HG02973 (cell line): ENCODE measurements at regions not wholly inside any gene's neighbourhood (a gene's known extent, or its start where the extent isn't known, plus 50 kb on each side); places are given as distances from the start of the nearest gene placed in this dataset.
"Not testable (repeated sequence)": the region's sequence is repeated elsewhere in the genome, so short reads cannot be mapped to it uniquely, and the experiment has no call there.

ENCODE experiments used
- ATAC-seq: cut with Tn5 transposase; IDR thresholded peaks from one replicate; pipeline ENCODE4 v1.9.1; 2021; ENCODE audit warnings: moderate library complexity; ENCODE audit not compliant: unreplicated experiment

DNA sequence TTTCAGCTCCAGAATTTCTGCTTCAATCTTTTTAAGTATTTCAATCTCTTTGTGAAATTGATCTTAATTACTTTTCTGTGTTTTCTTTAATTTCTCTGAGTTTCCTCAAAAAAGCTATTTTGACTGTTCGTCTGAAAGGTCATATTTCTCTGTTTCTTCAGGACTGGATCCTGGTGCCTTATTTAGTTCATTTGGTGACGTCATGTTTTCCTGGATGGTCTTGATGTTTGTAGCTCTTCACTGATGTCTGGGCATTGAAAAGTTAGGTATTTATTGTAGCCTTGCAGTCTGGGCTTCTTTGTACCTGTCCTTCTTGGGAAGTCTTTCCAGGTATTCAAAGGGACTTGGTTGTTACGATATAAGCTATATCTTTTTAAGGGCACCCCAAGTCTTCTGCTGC, 998.7 kb downstream of the NCAM2 start:
- no peak for ATAC-seq

DNA sequence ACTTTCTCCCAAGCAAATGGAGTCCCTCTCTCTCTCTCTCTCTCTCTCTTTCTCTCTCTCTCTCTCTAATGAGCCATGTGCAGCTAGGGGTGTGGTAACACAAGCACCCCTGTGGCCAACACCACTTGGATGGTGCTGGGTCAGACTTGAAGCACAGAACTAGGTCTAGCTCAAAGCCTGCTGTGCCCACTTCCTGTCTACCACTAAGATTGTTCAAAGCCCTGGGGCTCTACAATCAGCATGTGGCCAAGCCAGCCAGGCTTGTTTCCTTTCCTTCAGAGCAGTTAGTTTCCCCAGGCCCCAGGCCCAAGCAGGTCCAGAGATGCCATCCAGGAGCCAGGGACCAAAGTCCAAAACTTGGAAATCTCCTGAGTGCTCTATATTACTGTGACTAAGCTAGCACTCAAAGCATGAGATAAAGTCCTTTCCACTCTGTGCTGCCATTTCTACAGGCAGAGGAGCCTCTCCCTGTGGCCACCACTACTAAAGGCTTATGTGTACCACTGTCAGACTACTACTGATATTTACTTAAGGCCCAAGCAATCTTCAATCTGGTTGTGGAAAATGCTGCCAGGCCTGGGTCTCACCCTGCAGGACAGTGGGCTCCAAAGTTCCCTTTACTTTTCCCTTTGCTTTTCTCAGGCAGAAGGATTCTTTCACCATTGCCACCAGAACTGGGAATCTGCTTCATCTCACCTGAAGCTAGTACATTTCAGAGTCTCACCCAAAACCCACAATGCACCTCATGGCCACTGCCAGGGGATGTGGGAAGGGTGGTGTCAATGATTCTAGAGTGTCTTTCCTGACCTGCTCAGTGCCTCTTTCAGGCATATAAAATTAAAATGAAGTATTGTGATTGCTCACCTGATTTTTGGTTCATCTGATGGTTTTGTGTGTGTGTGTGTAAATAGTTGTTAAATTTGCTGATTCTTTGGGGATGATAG, 999.5 kb downstream of the NCAM2 start:
- ATAC-seq, result no peak

DNA sequence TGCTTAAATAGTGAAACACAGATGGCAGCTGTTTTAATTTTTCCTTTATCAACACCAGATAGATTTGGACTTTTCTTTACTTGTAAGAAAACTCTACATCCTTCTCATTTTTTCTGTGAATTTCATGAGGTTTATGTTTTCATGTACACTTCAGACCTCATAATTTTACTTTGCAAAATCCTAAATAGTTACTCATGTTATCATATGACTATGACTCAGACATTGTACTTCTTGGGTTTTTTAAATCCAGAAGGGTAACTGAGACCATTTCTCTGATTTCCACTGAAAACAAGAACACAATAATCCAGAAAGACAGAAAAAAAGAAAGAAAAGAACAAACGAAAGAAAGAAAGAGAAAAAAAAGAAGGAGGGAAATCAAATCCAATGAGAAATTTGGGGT, 1021.6 kb downstream of the NCAM2 start:
- ATAC-seq, result no peak

DNA sequence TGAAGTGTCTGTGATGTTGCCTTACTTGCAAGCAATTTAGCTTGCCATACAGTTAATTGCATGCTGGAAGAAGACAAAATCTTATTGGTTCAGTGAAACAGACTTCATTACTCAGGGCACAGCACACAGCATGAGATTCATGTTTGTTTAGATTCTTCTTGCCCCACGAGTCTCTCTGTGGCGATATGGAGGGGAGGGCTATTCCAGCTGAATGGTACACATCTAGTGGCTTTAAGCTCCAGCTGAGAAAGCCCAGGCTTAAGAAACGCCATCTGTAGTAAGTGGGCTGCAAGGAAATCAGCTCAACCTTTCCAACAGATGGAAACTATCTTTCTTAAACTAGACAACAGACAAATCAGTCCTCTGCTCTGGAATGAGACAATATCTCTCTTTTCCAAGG, 1022.0 kb downstream of the NCAM2 start:
- ATAC-seq, result no peak

DNA sequence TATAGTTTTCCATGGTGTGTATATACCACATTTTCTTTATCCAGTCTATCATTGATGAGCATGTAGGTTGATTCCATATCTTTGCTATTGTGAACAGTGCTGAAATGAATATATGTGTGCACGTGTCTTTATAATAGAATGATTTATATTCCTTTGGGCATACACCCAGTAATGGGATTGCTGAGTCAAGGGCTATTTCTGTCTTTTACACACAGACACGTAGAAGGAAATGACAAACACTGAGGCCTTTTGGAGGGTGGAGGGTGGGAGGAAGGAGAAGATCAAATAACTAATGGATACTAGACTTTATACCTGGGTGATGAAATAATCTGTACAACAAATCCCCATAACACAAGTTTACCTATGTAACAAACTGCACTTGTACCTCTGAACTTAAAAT, 1025.7 kb downstream of the NCAM2 start:
- ATAC-seq, result not testable (repeated sequence)

DNA sequence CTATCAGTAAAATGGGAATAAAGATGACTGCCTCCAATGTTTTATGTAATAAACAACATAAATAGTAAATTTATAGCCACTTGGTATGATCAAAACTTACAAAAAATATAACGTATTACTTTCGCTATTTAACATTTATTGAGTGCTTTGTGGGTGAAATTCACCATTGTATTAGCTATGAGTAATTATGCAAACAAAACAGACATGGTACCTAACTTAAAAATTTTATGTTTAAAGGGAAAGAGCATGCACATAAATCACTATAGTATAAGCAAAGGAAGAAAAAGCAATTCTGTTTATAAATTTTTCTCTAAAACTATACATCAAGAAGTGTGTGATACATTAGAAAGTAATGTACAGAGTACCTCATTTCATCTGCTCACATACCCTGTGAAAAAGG, 1046.2 kb downstream of the NCAM2 start:
- no peak for ATAC-seq

DNA sequence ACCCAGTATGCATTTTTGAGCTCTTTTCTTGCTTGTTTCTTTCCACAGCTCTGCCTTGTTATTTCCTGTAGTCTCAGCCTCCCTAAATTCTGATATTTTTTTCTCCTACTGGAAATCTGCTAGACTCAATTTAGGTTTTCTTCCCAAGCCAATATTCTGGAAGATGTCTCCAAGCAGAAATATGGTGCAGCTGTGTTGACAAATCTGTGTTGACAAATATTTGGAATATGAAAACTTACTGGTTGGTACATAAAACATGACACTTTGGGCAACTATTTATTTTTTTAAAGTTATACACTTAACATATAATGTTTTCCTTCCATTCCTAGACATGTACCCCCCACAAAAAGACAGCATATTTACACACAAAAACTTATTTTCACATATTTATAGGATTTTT, 1048.4 kb downstream of the NCAM2 start:
- no peak for ATAC-seq

DNA sequence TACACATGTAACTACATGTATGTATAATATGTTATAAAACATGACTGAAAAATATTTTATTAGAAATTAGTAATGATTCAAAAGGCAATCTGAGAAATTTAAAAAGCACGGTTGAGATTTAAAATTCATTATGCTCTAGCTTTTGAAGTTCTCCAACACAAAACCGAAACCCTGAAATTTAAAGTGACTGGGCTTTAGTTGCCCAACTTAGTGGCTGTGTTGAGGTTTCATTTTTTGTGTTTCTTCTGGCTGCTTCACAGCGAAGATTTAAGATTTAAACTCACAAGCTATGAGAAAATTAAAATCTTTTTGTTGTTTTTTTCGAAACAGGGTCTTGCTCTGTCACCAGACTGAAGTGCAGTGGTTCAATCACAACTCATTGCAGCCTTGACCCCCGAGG, 1058.7 kb downstream of the NCAM2 start:
- no peak for ATAC-seq

DNA sequence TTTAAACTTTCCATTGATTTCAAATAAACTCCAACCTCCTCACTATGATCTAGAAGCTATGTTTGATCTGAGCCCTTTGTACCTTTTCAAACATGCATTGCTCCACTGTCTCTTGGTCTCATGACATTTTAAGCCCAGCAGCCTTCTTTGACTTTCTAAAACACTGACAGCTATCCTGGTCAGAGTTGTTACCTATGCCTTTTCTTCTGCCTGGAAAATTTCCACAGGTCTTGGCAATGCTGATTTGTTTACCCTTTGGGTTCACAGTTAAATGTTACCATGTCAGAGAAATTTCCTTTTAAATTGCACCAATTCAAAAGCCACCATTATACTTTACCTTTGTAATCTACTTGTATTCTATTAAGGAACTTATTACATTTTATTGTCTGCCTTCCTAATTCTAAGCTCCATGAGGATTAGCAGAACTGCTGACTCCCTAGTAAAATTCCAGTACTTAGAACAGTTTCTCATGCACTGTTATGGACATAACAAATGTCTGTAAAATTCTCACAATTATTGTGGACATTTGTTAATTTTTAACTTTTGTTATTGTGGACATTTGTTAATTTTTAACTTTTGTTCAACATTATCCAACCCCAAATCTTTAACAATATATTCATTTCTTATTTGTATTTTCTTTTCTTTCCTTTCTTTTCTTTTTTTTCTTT, 1064.4 kb downstream of the NCAM2 start:
- no peak for ATAC-seq

DNA sequence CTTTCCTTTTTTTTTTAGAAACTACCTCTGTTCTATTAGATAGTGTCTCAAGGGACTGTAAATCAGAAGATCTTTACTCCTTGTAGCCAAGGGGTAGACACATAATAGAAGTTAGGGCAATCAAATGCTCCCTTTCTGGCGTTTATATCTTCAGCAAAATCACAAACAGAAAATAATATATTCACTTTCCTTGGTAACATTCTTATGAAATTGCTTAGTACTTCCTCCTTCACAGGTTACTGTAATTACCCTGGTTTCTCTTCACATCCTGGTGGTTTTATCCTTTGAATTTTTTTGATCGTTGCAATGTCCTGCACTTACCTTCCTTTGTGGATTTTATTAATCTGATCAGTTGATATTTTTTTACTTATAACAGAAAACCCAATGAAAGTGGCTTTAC, 1064.9 kb downstream of the NCAM2 start:
- no peak for ATAC-seq

DNA sequence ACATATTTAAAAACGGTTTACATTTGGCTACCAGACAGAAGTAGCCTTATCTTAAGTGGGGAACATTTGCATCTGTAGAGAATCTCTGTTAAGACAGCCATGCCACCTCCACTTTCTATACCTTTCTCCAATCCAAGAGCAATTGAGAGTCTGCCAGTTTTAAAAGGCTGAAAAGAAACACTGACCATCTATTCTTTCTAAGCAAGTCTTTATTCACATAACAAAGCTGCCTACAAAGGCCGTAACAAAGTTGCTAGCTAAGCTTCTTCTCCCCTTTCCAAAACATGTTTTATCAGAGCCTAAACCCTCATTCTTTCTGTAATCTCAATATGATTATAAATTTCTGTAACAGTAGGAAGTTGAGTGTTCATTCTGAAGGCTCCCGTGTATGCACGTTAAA, 1078.3 kb downstream of the NCAM2 start:
- ATAC-seq, result no peak

DNA sequence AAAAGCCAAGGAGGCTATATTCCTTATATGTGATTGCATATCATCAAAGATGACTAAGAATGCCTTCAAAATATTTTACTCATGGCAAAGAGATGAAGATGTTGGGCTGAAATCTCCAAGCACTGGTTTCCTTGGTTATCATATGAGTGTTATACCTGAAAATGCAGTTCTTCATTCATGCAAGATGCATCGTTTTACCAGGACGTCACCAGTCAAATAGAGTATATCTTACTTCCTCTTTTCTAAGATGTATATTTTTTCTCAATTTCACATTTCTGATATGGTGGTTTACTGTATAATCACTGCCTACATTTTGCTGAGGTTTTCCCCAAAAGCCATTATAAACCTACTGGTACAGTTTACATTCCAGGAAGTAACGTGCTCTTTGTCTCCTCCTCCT, 1085.7 kb downstream of the NCAM2 start:
- ATAC-seq, result no peak

DNA sequence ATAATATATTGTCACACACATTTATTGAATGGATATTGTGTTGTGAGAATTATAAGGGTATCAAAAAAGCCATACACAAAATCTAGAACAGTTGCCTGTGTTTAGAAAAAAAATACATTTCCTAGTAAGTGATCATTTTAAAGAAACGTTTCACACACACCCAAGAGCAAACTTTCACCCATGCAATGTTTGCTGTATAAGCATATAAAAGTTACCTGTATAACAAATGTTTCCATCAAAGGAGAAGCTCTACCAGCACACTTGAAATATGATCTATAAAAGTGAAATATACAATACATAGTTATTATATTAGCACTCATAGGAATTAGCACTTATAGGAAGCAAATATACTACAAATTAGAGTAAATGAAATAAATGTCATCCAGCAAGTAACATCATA, 1098.1 kb downstream of the NCAM2 start:
- no peak for ATAC-seq

DNA sequence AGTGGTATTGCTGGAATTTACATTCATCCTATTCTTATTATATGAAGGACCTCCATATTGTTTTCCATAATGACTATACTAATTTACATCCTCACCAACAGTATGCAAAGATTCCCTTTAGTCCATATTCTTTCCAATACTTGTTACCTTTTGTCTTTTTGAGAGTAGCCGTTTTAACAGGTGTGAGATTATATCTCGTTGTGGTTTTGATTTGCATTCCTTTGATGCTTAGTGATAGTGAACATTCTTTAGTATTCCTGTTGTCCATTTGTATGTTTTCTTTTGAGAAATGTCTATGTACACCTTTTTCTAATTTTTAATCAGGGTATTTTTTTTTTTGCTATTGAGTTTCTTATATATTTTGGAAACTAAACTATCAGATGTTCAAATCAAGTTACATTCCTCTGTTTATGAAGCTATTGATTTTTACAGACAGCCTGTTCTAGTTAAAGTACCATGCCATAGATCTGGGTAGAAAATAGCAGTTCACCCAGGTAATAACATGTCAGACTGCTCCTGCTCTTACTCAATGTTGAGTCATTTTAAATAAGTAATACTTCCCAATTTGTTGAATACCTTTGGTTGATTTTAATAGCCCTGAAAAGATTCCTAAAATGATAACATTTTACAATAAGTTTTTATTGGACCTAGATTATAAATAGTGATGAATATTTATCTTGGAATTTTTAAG, 1108.7 kb downstream of the NCAM2 start:
- ATAC-seq, result no peak

DNA sequence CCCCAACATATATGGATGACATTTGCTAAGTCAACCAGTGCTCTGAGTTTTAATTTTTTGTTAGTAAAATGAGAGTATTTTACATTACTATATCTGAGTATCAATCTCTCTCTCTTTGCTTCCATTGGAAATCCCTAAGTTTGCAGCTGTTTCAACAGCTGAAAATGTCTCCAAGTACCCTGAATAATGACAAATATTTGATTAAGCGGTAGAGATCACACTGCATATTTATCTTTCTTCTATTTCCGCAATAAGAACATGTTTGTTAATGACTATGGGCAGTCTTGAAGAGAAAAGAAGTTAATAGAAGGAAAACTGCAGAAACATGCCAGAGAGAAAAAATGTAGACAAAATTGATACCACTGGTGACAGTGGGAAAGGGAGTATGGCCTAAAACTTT, 1117.5 kb downstream of the NCAM2 start:
- no peak for ATAC-seq

DNA sequence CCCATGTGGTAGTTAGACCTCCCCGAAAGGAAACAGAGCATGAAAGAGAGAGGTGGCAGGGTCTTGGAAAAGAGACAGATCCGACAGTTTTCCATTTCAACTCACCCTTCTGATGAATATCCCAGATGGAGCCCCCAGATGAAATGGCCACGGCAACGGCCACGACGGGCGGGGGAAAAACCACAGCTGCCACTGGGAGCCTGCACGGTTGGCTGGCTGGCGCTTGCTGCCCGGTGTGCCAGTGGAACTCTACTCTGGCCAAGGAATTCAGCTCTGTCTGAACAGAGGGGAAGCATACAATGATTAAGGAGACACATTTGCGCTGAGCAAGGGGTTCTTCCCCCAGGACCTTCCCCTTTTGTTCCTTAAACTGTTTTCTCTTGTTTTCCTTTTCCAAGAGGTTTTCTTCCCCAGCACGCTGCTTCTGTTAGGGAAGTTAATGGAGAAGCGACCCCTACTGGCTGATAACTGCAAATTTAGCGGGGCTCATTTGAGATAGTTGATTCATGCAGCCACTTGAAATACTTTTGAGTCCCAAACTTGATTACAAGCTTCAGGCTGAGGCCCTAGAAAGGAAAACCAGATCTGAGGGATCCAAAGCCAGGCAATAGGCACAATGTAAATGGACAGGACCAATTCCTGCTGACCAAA, 1122.5 kb downstream of the NCAM2 start:
- ATAC-seq, result no peak

DNA sequence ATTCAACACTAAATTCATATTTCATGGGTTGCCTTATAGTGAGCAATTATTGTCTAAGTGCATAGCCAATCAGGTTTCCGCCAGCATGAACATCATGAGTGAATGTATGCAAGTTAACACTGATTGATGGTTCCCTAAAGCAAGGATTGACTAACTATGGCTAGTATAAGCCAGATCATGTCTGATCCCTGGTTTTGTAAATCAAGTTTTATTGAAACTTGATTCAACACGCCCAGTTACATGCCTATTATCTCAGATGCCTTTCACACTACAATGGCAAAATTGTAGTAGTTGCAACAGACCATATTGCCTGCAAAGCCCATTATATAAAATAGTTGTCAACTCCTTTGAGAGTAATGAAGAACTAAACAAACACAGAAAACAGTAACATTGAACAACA, 1127.4 kb downstream of the NCAM2 start:
- no peak for ATAC-seq

DNA sequence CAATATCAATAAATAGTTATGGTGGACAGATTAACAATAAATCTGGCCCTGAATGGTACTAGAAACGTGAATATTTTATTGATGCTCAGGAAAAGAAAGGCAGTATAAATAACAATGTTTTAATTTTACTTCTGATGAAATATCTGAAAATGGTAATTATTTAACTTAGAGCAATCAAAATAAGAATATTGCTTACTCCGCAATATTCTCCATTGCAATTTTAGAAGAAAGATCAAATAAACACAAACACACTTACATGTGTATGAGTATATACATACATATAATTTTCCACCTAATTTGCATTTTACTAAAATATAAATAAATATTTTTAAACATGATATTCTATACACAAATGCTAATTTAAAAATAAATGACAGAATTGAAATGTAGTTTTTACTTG, 1130.5 kb downstream of the NCAM2 start:
- no peak for ATAC-seq

DNA sequence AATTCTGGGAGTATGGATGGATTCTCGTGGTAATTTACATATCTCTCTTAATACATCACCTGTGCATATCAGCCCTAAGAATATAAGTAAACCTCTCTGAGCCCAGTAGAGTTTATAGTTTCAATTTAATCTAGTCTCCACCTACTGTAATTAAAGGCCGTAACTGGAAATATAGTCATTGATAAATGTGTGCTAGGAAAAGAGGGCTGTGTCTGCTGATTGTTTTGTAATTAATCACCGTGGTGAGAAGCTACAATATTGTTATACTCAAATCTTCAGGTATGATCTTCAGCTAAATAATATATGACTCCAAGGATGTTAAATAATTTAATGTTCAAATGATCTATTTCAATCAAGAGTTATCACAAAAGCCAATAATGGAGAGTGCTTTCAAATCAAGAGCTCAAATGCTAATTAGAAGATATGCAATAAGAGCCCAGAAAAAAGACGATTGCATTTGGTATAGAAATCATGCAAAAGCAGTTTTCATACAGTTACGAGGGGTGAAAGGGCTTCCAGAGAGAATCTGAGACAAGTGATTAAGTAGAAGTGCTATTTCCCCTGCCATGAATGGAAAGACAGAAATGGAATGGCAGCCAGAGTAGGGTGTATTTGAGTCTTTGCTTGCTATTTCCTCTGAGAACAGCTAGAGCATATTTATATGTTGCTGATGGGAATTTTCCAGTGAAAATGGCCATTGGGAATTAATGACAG, 1134.3 kb downstream of the NCAM2 start:
- no peak for ATAC-seq

DNA sequence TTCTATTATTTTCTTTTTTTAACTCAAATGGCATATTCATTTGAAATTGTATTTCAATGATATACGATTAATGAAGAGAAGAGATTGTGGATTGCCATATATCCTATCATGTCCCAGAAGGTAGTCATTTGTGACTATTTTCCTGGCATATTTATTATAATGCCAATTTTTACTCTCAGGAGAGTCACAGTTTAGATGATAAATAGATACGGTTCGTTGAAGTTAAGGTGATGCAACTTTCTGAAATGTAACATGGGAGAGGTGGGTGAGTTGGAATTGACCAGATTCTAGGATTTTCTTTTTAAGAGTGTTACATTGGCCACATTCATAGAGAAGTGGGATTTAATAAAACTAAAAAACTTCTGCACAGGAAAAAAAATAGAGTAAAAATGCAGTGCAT, 1138.5 kb downstream of the NCAM2 start:
- ATAC-seq, result no peak
